GM21619 (cell line): ENCODE measurements at regions not wholly inside any gene's neighbourhood (a gene's known extent, or its start where the extent isn't known, plus 50 kb on each side); places are given as distances from the start of the nearest gene placed in this dataset.

ENCODE experiments used
- ATAC-seq: cut with Tn5 transposase; IDR thresholded peaks from one replicate; pipeline ENCODE4 v1.9.1; 2021; ENCODE audit not compliant: unreplicated experiment

GRCh38 chrX:98338544-98338943 is 1454.8 kb downstream of the RPA4 start:
- ATAC-seq: no peak

- ATAC-seq: no peak
These were observed 1467.2 kb downstream of the RPA4 start for GRCh38 chrX:98350940-98351339.

- no peak for ATAC-seq
These were observed 1473.4 kb downstream of the RPA4 start for GRCh38 chrX:98357146-98357545.

GRCh38 chrX:98362630-98363029 is 1478.9 kb downstream of the RPA4 start:
- ATAC-seq: no peak

GRCh38 chrX:98371994-98372393 is 1488.3 kb downstream of the RPA4 start:
- no peak for ATAC-seq

GRCh38 chrX:98379134-98379533 is 1495.4 kb downstream of the RPA4 start:
- ATAC-seq: no peak

GRCh38 chrX:98380106-98380505 is 1496.4 kb downstream of the RPA4 start:
- no peak for ATAC-seq

GRCh38 chrX:98380556-98380955 is 1496.8 kb downstream of the RPA4 start:
- no peak for ATAC-seq

- ATAC-seq: no peak
These were observed 1514.8 kb downstream of the RPA4 start for GRCh38 chrX:98398542-98398941.

- no peak for ATAC-seq
These were observed 1521.7 kb downstream of the RPA4 start for GRCh38 chrX:98405376-98405775.

GRCh38 chrX:98407584-98407983 is 1523.9 kb downstream of the RPA4 start:
- ATAC-seq: no peak

- ATAC-seq: no peak
These were observed 1526.2 kb downstream of the RPA4 start for GRCh38 chrX:98409867-98410266.

GRCh38 chrX:98412058-98412457 is 1528.3 kb downstream of the RPA4 start:
- ATAC-seq: no peak

GRCh38 chrX:98422536-98422935 is 1538.8 kb downstream of the RPA4 start:
- ATAC-seq: no peak

- ATAC-seq: no peak
These were observed 1548.7 kb downstream of the RPA4 start for GRCh38 chrX:98432413-98432812.

- no peak for ATAC-seq
These were observed 1564.8 kb downstream of the RPA4 start for GRCh38 chrX:98448524-98448923.

GRCh38 chrX:98452456-98452855 is 1568.7 kb downstream of the RPA4 start:
- ATAC-seq: no peak

- ATAC-seq: no peak
These were observed 1576.0 kb downstream of the RPA4 start for GRCh38 chrX:98459669-98460068.

- ATAC-seq: no peak
These were observed 1596.9 kb downstream of the RPA4 start for GRCh38 chrX:98480606-98481005.

GRCh38 chrX:98481636-98482035 is 1597.9 kb downstream of the RPA4 start:
- ATAC-seq: no peak

- no peak for ATAC-seq
These were observed 1607.0 kb downstream of the RPA4 start for GRCh38 chrX:98490670-98491069.

- no peak for ATAC-seq
These were observed 1617.7 kb downstream of the RPA4 start for GRCh38 chrX:98501426-98501825.

- ATAC-seq: no peak
These were observed 1623.2 kb downstream of the RPA4 start for GRCh38 chrX:98506907-98507306.

- ATAC-seq: no peak
These were observed 1630.3 kb downstream of the RPA4 start for GRCh38 chrX:98514032-98514431.
